HG02973 (cell line): ENCODE measurements at regions not wholly inside any gene's neighbourhood (a gene's known extent, or its start where the extent isn't known, plus 50 kb on each side); places are given as distances from the start of the nearest gene placed in this dataset.
"Not testable (repeated sequence)": the region's sequence is repeated elsewhere in the genome, so short reads cannot be mapped to it uniquely, and the experiment has no call there.

Source experiments
- ATAC-seq: cut with Tn5 transposase; IDR thresholded peaks from one replicate; pipeline ENCODE4 v1.9.1; 2021; ENCODE audit warnings: moderate library complexity; ENCODE audit not compliant: unreplicated experiment

GRCh38 chr11:106276859-106277436 lies 199.5 kb downstream of the AASDHPPT start:
- no peak for ATAC-seq

GRCh38 chr11:106277484-106277883 lies 200.0 kb downstream of the AASDHPPT start:
- no peak for ATAC-seq

- ATAC-seq = no peak
These were observed 200.9 kb downstream of the AASDHPPT start for GRCh38 chr11:106278391-106278790.

GRCh38 chr11:106280036-106280435 lies 202.6 kb downstream of the AASDHPPT start:
- no peak for ATAC-seq

GRCh38 chr11:106281455-106282173 lies 204.2 kb downstream of the AASDHPPT start:
- no peak for ATAC-seq

- no peak for ATAC-seq
These were observed 209.5 kb downstream of the AASDHPPT start for GRCh38 chr11:106286881-106287504.

- ATAC-seq = no peak
These were observed 210.6 kb downstream of the AASDHPPT start for GRCh38 chr11:106288057-106288456.

GRCh38 chr11:106288822-106289387 lies 211.4 kb downstream of the AASDHPPT start:
- no peak for ATAC-seq

- no peak for ATAC-seq
These were observed 215.1 kb downstream of the AASDHPPT start for GRCh38 chr11:106292526-106292925.

GRCh38 chr11:106295974-106296373 lies 218.5 kb downstream of the AASDHPPT start:
- no peak for ATAC-seq

GRCh38 chr11:106302416-106302815 lies 225.0 kb downstream of the AASDHPPT start:
- no peak for ATAC-seq

GRCh38 chr11:106304274-106304673 lies 226.8 kb downstream of the AASDHPPT start:
- no peak for ATAC-seq

GRCh38 chr11:106305458-106305857 lies 228.0 kb downstream of the AASDHPPT start:
- ATAC-seq = no peak

GRCh38 chr11:106306942-106307341 lies 229.5 kb downstream of the AASDHPPT start:
- ATAC-seq = no peak

- ATAC-seq = no peak
These were observed 231.7 kb downstream of the AASDHPPT start for GRCh38 chr11:106309070-106309684.

- ATAC-seq = no peak
These were observed 234.2 kb downstream of the AASDHPPT start for GRCh38 chr11:106311531-106312230.

GRCh38 chr11:106317208-106317773 lies 239.8 kb downstream of the AASDHPPT start:
- ATAC-seq = not testable (repeated sequence)

GRCh38 chr11:106321601-106322000 lies 244.1 kb downstream of the AASDHPPT start:
- ATAC-seq = no peak

GRCh38 chr11:106322106-106322505 lies 244.6 kb downstream of the AASDHPPT start:
- ATAC-seq = no peak

- ATAC-seq = no peak
These were observed 248.6 kb downstream of the AASDHPPT start for GRCh38 chr11:106326087-106326486.
